Endodermal cell (in vitro differentiated cells): ENCODE measurements at regions not wholly inside any gene's neighbourhood (a gene's known extent, or its start where the extent isn't known, plus 50 kb on each side); places are given as distances from the start of the nearest gene placed in this dataset.

Experiments
- DNase-seq: peaks from one replicate; pipeline ENCODE4 v3.0.0-alpha.2; 2017
- H3K27ac ChIP-seq: 2 replicates; pipeline ENCODE4 v1.5.1; 2013; ENCODE audit warnings: mild to moderate bottlenecking, low read depth, low read length, moderate library complexity
- H3K27me3 ChIP-seq: 2 replicates; pipeline ENCODE4 v1.6.1; 2013; ENCODE audit warnings: mild to moderate bottlenecking, low read length, moderate library complexity; ENCODE audit not compliant: insufficient read depth, control insufficient read depth, poor library complexity, severe bottlenecking
- H3K36me3 ChIP-seq: 2 replicates; pipeline ENCODE4 v1.7.0; 2013; ENCODE audit warnings: mild to moderate bottlenecking, low read length, moderate library complexity; ENCODE audit not compliant: control insufficient read depth, insufficient read depth
- H3K4me1 ChIP-seq: one replicate; pipeline ENCODE4 v1.7.0; 2013; ENCODE audit warnings: low read length; ENCODE audit not compliant: control insufficient read depth, insufficient read depth
- H3K4me3 ChIP-seq: 2 replicates; pipeline ENCODE4 v1.5.1; 2013; ENCODE audit warnings: mild to moderate bottlenecking, low read length, moderate library complexity
- H3K9ac ChIP-seq: 2 replicates; pipeline ENCODE4 v1.6.1; 2013; ENCODE audit warnings: mild to moderate bottlenecking, low read length, moderate library complexity; ENCODE audit not compliant: poor library complexity, severe bottlenecking; ENCODE audit errors: extremely low read depth
- H3K9me3 ChIP-seq: 2 replicates; pipeline ENCODE4 v1.6.1; 2013; ENCODE audit warnings: mild to moderate bottlenecking, low read length, moderate library complexity; ENCODE audit not compliant: control insufficient read depth
- H3K27ac Mint-ChIP-seq: 2 replicates; pipeline ENCODE4 v1.8.0; 2020; ENCODE audit warnings: mixed read lengths
- H3K27me3 Mint-ChIP-seq: 2 replicates; pipeline ENCODE4 v1.8.0; 2021; ENCODE audit warnings: mild to moderate bottlenecking, mixed read lengths; ENCODE audit not compliant: insufficient read depth
- H3K36me3 Mint-ChIP-seq: 2 replicates; pipeline ENCODE4 v1.8.0; 2020; ENCODE audit warnings: low read depth, mixed read lengths
- H3K4me1 Mint-ChIP-seq: 2 replicates; pipeline ENCODE4 v1.8.0; 2020; ENCODE audit warnings: mixed read lengths
- H3K4me3 Mint-ChIP-seq: 2 replicates; pipeline ENCODE4 v1.8.0; 2020; ENCODE audit warnings: mild to moderate bottlenecking, moderate library complexity, mixed read lengths
- H3K9me3 Mint-ChIP-seq: 2 replicates; pipeline ENCODE4 v1.8.0; 2020; ENCODE audit warnings: mild to moderate bottlenecking, mixed read lengths
- WGBS, 2 experiments: methylation state at CpG; one replicate each; pipeline versions ENCODE4 v1.1.5 to v1.1.7; 2013; ENCODE audit warnings: missing lambda C conversion rate in 2 of 2, mixed read lengths in 1 of 2; ENCODE audit not compliant: insufficient coverage in 1 of 2, insufficient read length in 1 of 2; 5-methylcytosine and 5-hydroxymethylcytosine counted together
- TF ChIP-seq, protein P1 (sequence below): fragments of 200-600 bp; sonication (generic); conservative IDR thresholded peaks from 2 replicates; pipeline ENCODE4 v1.5.0; 2021; ENCODE audit warnings: antibody characterized with exemption, mild to moderate bottlenecking

DNA sequence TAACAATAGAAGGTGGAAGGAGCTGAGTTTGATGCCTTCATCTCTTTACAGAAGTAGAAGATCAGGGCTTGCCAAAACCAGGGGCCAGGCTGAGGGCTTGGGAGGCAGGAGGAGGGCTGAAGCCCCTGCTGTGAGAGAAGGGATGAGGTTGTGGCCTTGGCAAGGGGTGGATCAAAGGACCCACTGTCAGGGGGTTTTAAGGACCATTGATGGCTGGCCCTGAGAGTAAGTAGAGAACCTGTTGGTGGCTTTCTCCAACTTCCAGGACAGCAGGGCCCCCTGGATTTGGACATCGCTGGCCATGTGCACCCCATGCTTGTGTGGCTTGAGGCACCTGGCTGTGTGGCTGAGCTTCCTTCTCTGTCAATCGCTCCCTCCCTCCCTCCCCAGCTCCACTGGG, 927.7 kb downstream of the TBC1D22A start:
- Mint-ChIP-seq H3K4me1 (peaks cover 15% of the 10 kb centered on the region), H3K27me3 (peaks cover 3% of the 10 kb centered on the region)

DNA sequence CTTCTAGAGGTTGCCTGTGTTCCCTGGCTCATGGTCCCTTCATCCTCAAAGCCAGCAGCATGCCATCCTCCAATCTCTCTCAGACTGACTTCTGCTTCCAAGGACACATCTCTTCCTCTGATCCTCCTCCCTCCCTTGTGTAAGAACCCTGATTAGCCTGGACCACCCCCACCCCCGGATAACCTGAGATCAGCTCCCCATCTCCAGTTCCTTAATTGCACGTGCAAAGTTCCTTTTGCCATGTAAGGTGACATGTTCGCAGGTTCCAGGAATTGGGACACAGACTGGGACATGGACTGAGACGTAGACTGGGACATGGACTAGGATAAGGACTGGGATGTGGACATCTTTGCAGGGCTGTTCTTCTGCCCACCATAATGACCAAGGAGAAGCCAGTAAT, 925.3 kb downstream of the TBC1D22A start:
- Histone ChIP-seq H3K4me1 (no peaks in the 10 kb centered on the region), H3K4me3 (peak overlapping the region; percentile 53), H3K27me3 (no peaks in the 10 kb centered on the region), H3K36me3 (no peaks in the 10 kb centered on the region), H3K9ac (no peak overlapping the region), H3K9me3 (peaks cover 57% of the 10 kb centered on the region), H3K27ac (no peak overlapping the region)
- TF ChIP-seq, protein P1, sequence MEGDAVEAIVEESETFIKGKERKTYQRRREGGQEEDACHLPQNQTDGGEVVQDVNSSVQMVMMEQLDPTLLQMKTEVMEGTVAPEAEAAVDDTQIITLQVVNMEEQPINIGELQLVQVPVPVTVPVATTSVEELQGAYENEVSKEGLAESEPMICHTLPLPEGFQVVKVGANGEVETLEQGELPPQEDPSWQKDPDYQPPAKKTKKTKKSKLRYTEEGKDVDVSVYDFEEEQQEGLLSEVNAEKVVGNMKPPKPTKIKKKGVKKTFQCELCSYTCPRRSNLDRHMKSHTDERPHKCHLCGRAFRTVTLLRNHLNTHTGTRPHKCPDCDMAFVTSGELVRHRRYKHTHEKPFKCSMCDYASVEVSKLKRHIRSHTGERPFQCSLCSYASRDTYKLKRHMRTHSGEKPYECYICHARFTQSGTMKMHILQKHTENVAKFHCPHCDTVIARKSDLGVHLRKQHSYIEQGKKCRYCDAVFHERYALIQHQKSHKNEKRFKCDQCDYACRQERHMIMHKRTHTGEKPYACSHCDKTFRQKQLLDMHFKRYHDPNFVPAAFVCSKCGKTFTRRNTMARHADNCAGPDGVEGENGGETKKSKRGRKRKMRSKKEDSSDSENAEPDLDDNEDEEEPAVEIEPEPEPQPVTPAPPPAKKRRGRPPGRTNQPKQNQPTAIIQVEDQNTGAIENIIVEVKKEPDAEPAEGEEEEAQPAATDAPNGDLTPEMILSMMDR, result no peak
- Mint-ChIP-seq H3K4me1 (peaks cover 15% of the 10 kb centered on the region), H3K36me3 (peaks cover 11% of the 10 kb centered on the region), H3K4me3 (no peak overlapping the region), H3K27ac (no peak overlapping the region), H3K27me3 (peaks cover 12% of the 10 kb centered on the region), H3K9me3 (peaks cover 56% of the 10 kb centered on the region)
- WGBS, 2 experiments, result 79 to 90% methylated on average over 3 to 4 of the region's 4 CpGs
- no peak for DNase-seq

More for the DNA sequence above, 927.7 kb downstream of the TBC1D22A start:
- Mint-ChIP-seq H3K27ac (no peak overlapping the region), H3K9me3 (peaks cover 38% of the 10 kb centered on the region), H3K36me3 (peaks cover 3% of the 10 kb centered on the region), H3K4me3 (no peak overlapping the region)
- Histone ChIP-seq H3K9me3 (peaks cover 55% of the 10 kb centered on the region), H3K4me3 (no peak overlapping the region), H3K27ac (no peak overlapping the region), H3K9ac (no peak overlapping the region), H3K4me1 (no peaks in the 10 kb centered on the region), H3K27me3 (no peaks in the 10 kb centered on the region), H3K36me3 (no peaks in the 10 kb centered on the region)
- no peak for DNase-seq
- WGBS, 2 experiments, result 88% methylated on average over 2 of the region's 2 CpGs; no CpG with 5 or more reads in 1 of the 2 experiments
- TF ChIP-seq, protein P1, result no peak

DNA sequence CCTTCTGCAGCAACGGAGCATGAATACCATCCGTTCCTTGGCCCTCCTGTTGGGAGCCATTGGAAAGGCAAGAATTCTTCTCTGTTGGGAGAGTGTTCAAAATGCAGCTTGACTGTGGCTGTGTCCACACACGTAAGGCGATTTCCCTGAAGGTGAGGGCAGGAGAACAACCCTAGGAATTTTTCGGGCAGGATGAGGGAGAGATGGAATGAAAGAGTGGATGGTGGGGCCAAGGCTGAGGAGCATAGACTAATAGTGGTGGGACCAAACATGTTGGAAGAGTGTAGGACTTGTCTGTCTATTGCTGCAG, 924.9 kb downstream of the TBC1D22A start:
- DNase-seq, result no peak
- Mint-ChIP-seq H3K27ac (no peak overlapping the region), H3K4me1 (peaks cover 15% of the 10 kb centered on the region), H3K4me3 (no peak overlapping the region), H3K36me3 (peaks cover 11% of the 10 kb centered on the region), H3K9me3 (peaks cover 61% of the 10 kb centered on the region), H3K27me3 (peaks cover 17% of the 10 kb centered on the region)
- H3K27ac ChIP-seq, result no peak overlapping the region
- H3K9me3 ChIP-seq, result peaks cover 60% of the 10 kb centered on the region
- no peak overlapping the region for H3K4me3 ChIP-seq
- no peak overlapping the region for H3K9ac ChIP-seq
- TF ChIP-seq, protein P1, result no peak
- no peaks in the 10 kb centered on the region for H3K36me3 ChIP-seq
- no peaks in the 10 kb centered on the region for H3K4me1 ChIP-seq
- 73 to 80% methylated on average over 5 of the region's 5 CpGs for WGBS, 2 experiments
- no peaks in the 10 kb centered on the region for H3K27me3 ChIP-seq
